ENCODE measurements at regions not wholly inside any gene's neighbourhood (a gene's known extent, or its start where the extent isn't known, plus 50 kb on each side); places are given as distances from the start of the nearest gene placed in this dataset.

DNA sequence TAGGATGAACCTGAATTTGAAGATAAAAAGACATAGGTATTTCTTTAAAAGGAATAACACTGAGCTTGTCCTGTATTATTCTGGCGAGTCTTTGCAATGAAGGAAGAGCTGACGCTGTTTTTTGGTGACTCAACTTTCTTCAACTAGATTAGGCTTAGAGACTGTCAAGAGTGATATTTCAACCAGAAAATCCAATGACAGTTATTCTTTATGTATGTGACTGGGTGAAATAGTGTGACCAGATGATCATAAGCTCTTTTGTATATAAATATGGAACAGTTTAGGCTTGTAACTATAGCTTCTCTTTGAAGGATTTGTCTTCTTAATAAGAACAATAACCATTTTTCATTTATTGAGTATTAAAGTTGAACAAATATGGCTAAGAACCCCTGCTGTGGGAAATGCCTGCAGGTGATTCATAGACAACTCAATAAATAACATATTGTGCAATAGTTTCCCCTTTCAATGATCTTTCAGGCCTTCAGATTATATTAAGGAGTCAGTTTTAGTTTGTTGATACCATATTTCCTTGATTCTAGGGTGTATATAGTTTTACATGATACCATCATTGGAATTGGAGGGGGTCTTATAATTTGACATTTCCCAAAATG is 265.6 kb upstream of the JAG1 start:
- Histone ChIP-seq H3K27ac (no peak overlapping the region), H3K27me3 (no peaks in the 10 kb centered on the region), H3K9me3 (no peaks in the 10 kb centered on the region), H3K4me1 (no peaks in the 10 kb centered on the region), H3K36me3 (no peaks in the 10 kb centered on the region), H3K4me3 (no peak overlapping the region)
- no peak for DNase-seq
- TF ChIP-seq, protein P1, sequence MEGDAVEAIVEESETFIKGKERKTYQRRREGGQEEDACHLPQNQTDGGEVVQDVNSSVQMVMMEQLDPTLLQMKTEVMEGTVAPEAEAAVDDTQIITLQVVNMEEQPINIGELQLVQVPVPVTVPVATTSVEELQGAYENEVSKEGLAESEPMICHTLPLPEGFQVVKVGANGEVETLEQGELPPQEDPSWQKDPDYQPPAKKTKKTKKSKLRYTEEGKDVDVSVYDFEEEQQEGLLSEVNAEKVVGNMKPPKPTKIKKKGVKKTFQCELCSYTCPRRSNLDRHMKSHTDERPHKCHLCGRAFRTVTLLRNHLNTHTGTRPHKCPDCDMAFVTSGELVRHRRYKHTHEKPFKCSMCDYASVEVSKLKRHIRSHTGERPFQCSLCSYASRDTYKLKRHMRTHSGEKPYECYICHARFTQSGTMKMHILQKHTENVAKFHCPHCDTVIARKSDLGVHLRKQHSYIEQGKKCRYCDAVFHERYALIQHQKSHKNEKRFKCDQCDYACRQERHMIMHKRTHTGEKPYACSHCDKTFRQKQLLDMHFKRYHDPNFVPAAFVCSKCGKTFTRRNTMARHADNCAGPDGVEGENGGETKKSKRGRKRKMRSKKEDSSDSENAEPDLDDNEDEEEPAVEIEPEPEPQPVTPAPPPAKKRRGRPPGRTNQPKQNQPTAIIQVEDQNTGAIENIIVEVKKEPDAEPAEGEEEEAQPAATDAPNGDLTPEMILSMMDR (IDR thresholded peaks at IDR 0.05), result no peak
- TF ChIP-seq EP300 (IDR thresholded peaks at IDR 0.05) (no peak), POLR2AphosphoS5 (IDR thresholded peaks at IDR 0.05) (no peak), POLR2A (IDR thresholded peaks at IDR 0.05) (no peak)
- 95 to 97% methylated on average over 2 of the region's 2 CpGs for WGBS, 2 donors
- intact Hi-C loops (cut with DNase I), result no loop called here

DNA sequence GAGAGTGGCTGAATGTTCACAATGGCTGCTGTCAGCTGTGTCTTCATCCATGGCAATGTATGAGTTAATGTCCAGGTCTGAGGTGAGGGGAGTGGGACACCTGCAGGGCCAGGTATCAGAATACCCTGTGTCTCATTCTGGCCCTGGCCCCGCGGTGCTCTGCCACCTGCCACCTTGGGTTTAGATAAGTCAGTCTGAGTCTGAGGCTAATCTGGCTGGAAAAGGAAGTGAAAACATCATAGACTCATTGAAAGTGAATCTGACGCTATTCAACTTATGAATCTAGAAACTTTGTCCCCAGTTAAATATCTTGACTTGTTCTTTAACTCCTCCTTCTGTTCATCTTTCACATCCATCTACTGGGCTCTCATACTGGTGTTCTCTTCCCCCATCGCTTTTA is 267.1 kb upstream of the JAG1 start:
- 81 to 83% methylated on average over 4 of the region's 4 CpGs for WGBS, 2 donors
- no peaks in the 10 kb centered on the region for H3K27me3 ChIP-seq
- no peak for DNase-seq
- no peaks in the 10 kb centered on the region for H3K9me3 ChIP-seq
- no peaks in the 10 kb centered on the region for H3K36me3 ChIP-seq
- no peak overlapping the region for H3K4me3 ChIP-seq
- TF ChIP-seq, protein P1 (IDR thresholded peaks at IDR 0.05), result no peak
- TF ChIP-seq POLR2A (IDR thresholded peaks at IDR 0.05), result no peak
- intact Hi-C loops (cut with DNase I), result no loop called here
- H3K27ac ChIP-seq, result no peak overlapping the region
- H3K4me1 ChIP-seq, result no peaks in the 10 kb centered on the region

DNA sequence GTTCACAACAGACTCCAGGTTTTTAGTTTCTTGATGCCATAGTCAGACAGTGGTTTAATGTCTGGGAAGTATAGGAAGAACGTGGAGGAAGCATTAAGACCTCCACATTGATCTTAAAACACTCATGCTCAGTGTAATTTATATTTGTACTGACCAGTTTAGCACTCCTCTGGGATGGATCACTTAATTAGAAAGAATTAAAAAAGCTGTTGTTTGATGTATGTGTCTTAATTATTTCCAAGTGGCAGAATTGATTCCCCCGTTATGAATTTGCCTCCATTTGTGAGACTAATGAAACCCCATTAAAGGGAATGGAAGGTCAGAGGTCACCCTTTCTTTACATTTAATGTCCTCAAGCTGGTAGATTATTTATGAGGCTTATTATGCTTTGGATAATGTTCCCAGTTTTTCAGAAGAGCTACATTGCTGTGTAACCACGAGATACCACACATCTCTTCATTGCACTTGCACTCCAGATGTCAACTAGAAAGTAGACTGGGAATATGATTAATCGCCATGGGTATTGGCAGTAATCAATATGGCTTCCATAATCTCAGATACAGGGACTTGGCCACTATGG is 270.0 kb upstream of the JAG1 start:
- no peak overlapping the region for H3K4me3 ChIP-seq
- no peak overlapping the region for H3K27ac ChIP-seq
- no peaks in the 10 kb centered on the region for H3K4me1 ChIP-seq
- no peak for DNase-seq
- no peaks in the 10 kb centered on the region for H3K27me3 ChIP-seq
- H3K36me3 ChIP-seq, result no peaks in the 10 kb centered on the region
- TF ChIP-seq POLR2AphosphoS5 (IDR thresholded peaks at IDR 0.05) (no peak), POLR2A (IDR thresholded peaks at IDR 0.05) (no peak), EP300 (IDR thresholded peaks at IDR 0.05) (no peak)
- TF ChIP-seq, protein P1 (IDR thresholded peaks at IDR 0.05), result no peak
- intact Hi-C loops (cut with DNase I), result no loop called here
- WGBS, 2 donors, result 76 to 89% methylated on average over 4 of the region's 4 CpGs
- no peaks in the 10 kb centered on the region for H3K9me3 ChIP-seq

DNA sequence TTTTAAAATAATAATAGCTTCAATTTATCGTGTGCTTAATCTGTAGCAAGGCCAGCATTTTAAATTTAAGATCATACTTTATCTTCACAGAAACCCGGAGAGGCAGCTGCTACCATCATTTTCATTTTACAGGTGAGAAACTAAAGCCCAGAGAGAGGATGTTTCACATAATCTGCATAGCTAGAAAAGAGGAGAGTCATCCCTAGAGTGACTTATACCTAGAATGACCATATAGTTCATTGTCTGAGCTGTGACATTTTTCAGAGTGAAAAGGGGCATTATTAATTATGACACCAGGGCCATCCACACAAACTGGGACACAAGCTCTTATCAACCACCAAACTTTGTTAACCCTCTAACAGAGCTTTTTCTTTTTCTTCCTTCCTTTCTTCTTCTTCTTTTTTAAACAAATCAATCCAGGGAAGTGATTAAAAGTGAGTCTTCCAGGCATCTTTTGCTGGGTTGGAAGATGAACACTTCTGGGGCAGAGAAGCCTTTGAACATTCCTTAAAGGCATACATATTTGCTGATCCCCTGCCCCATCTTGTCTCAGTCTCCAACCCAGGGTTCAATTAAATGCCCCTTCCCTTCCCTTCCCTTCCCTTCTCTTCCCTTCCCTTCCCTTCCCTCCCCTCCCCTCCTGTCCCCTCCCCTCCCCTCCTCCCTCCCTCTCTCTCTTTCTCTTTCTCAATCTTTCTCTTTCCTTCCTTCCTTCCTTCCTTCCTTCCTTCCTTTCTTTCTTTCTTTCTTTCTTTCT is 272.5 kb upstream of the JAG1 start:
- 45 to 63% methylated on average over 2 of the region's 2 CpGs for WGBS, 2 donors
- Histone ChIP-seq H3K4me1 (no peaks in the 10 kb centered on the region), H3K27ac (no peak overlapping the region), H3K27me3 (no peaks in the 10 kb centered on the region), H3K36me3 (no peaks in the 10 kb centered on the region), H3K4me3 (no peak overlapping the region), H3K9me3 (no peaks in the 10 kb centered on the region)
- DNase-seq, result no peak
- TF ChIP-seq, protein P1 (IDR thresholded peaks at IDR 0.05), result no peak
- no peak for TF ChIP-seq EP300 (IDR thresholded peaks at IDR 0.05)
- TF ChIP-seq POLR2A (IDR thresholded peaks at IDR 0.05), result no peak
- TF ChIP-seq POLR2AphosphoS5 (IDR thresholded peaks at IDR 0.05), result no peak
- intact Hi-C loops (cut with DNase I), result no loop called here

All from sigmoid colon (tissue), 6 donors.